Lower lobe of right lung (tissue), 2 donors: ENCODE measurements at regions not wholly inside any gene's neighbourhood (a gene's known extent, or its start where the extent isn't known, plus 50 kb on each side); places are given as distances from the start of the nearest gene placed in this dataset.

Experiments
- ATAC-seq, 2 donors: fragments of 200-7000 bp; cut with Tn5 transposase; one replicate each; pipeline ENCODE4 v1.9.1; 2020 to 2022; ENCODE audit warnings: mild to moderate bottlenecking in 2 of 2, moderate library complexity in 2 of 2
- DNase-seq: peaks from one replicate; pipeline ENCODE4 v3.0.0-alpha.2; 2020
- H3K27ac ChIP-seq: fragments of 200-600 bp; one replicate; pipeline ENCODE4 v1.8.0; 2022
- H3K27me3 ChIP-seq: fragments of 200-600 bp; one replicate; pipeline ENCODE4 v1.8.0; 2022; ENCODE audit warnings: low read depth
- H3K36me3 ChIP-seq: fragments of 200-600 bp; one replicate; pipeline ENCODE4 v1.8.0; 2022; ENCODE audit warnings: mild to moderate bottlenecking
- H3K4me1 ChIP-seq: fragments of 200-600 bp; one replicate; pipeline ENCODE4 v1.8.0; 2022
- H3K4me3 ChIP-seq: fragments of 200-600 bp; one replicate; pipeline ENCODE4 v1.8.0; 2022; ENCODE audit warnings: mild to moderate bottlenecking
- H3K9me3 ChIP-seq: fragments of 200-600 bp; one replicate; pipeline ENCODE4 v1.8.0; 2022
- CTCF ChIP-seq: fragments of 200-600 bp; IDR thresholded peaks from one replicate; pipeline ENCODE4 v1.8.0; 2022; ENCODE audit warnings: antibody characterized with exemption, mild to moderate bottlenecking
- intact Hi-C: fragments of 100-400 bp; cut with DNase I; formaldehyde crosslinking; loops from one replicate; pipeline ENCODE4 v1.11.0; 2022
- donor health status: DM: no; HTN: yes; CAD: no; lungs with severe emphysema.

GRCh38 chr2:121898483-121898882, 143.0 kb downstream of the TSN start:
- DNase-seq = no peak
- no peaks in the 10 kb centered on the region for H3K9me3 ChIP-seq
- no peak overlapping the region for H3K4me3 ChIP-seq
- H3K36me3 ChIP-seq = no peaks in the 10 kb centered on the region
- ATAC-seq = no peak
- H3K27me3 ChIP-seq = no peaks in the 10 kb centered on the region
- H3K4me1 ChIP-seq = no peaks in the 10 kb centered on the region
- no peak overlapping the region for H3K27ac ChIP-seq
- no peak for TF ChIP-seq CTCF
- intact Hi-C loops = no loop called here

- Histone ChIP-seq H3K4me1 (no peaks in the 10 kb centered on the region), H3K4me3 (no peak overlapping the region), H3K27ac (no peak overlapping the region), H3K36me3 (no peaks in the 10 kb centered on the region), H3K27me3 (no peaks in the 10 kb centered on the region), H3K9me3 (no peaks in the 10 kb centered on the region)
- TF ChIP-seq CTCF = no peak
- DNase-seq (no peak), ATAC-seq (no peak)
- intact Hi-C loops = no loop called here
These were observed 144.9 kb downstream of the TSN start for GRCh38 chr2:121900391-121900790.

GRCh38 chr2:121902171-121902591, 146.7 kb downstream of the TSN start:
- DNase-seq = no peak
- Histone ChIP-seq H3K9me3 (no peaks in the 10 kb centered on the region), H3K27me3 (no peaks in the 10 kb centered on the region), H3K27ac (no peak overlapping the region), H3K4me3 (peak overlapping the region; percentile 27), H3K4me1 (no peaks in the 10 kb centered on the region), H3K36me3 (no peaks in the 10 kb centered on the region)
- TF ChIP-seq CTCF = no peak
- intact Hi-C loops = no loop called here
- ATAC-seq = no peak

GRCh38 chr2:121902616-121903015, 147.2 kb downstream of the TSN start:
- no peaks in the 10 kb centered on the region for H3K9me3 ChIP-seq
- H3K36me3 ChIP-seq = no peaks in the 10 kb centered on the region
- TF ChIP-seq CTCF = no peak
- no peaks in the 10 kb centered on the region for H3K4me1 ChIP-seq
- no peaks in the 10 kb centered on the region for H3K27me3 ChIP-seq
- H3K4me3 ChIP-seq = peak overlapping the region; percentile 27
- no peak overlapping the region for H3K27ac ChIP-seq
- no peak for ATAC-seq
- intact Hi-C loops = no loop called here
- DNase-seq = no peak

GRCh38 chr2:121903037-121903689, 147.7 kb downstream of the TSN start:
- DNase-seq = no peak
- no peaks in the 10 kb centered on the region for H3K9me3 ChIP-seq
- H3K4me3 ChIP-seq = no peak overlapping the region
- H3K36me3 ChIP-seq = no peaks in the 10 kb centered on the region
- TF ChIP-seq CTCF = no peak
- no peak for ATAC-seq
- intact Hi-C loops = no loop called here
- no peaks in the 10 kb centered on the region for H3K27me3 ChIP-seq
- H3K27ac ChIP-seq = no peak overlapping the region
- no peaks in the 10 kb centered on the region for H3K4me1 ChIP-seq
